IPS DF 6.9 (cell line): ENCODE measurements at regions not wholly inside any gene's neighbourhood (a gene's known extent, or its start where the extent isn't known, plus 50 kb on each side); places are given as distances from the start of the nearest gene placed in this dataset.

Experiments
- DNase-seq: peaks from one replicate; pipeline ENCODE4 v3.0.0-alpha.2; 2013; ENCODE audit warnings: low read depth, low spot score
- H3K27ac ChIP-seq: one replicate; pipeline ENCODE4 v1.5.1; 2013; ENCODE audit warnings: low read length, control low read depth
- H3K27me3 ChIP-seq: 2 replicates; pipeline ENCODE4 v1.6.1; 2013; ENCODE audit warnings: mild to moderate bottlenecking, low read length; ENCODE audit not compliant: control insufficient read depth, insufficient read depth
- H3K36me3 ChIP-seq: 2 replicates; pipeline ENCODE4 v1.6.1; 2013; ENCODE audit warnings: low read length; ENCODE audit not compliant: control insufficient read depth, insufficient read depth
- H3K4me1 ChIP-seq: 2 replicates; pipeline ENCODE4 v1.6.1; 2013; ENCODE audit warnings: low read length; ENCODE audit not compliant: control insufficient read depth, insufficient read depth
- H3K4me3 ChIP-seq: 2 replicates; pipeline ENCODE4 v1.5.1; 2013; ENCODE audit warnings: mild to moderate bottlenecking, low read length
- H3K9me3 ChIP-seq: 2 replicates; pipeline ENCODE4 v1.6.1; 2013; ENCODE audit warnings: low read length, inconsistent platforms; ENCODE audit not compliant: control insufficient read depth, insufficient read depth
- WGBS: extraction: QIAGEN DNeasy Blood & Tissue Kit; methylation state at CpG from one replicate; pipeline ENCODE4 v1.1.7; 2013; ENCODE audit warnings: mixed read lengths, missing lambda C conversion rate; ENCODE audit not compliant: insufficient read length, insufficient coverage; 5-methylcytosine and 5-hydroxymethylcytosine counted together

DNA sequence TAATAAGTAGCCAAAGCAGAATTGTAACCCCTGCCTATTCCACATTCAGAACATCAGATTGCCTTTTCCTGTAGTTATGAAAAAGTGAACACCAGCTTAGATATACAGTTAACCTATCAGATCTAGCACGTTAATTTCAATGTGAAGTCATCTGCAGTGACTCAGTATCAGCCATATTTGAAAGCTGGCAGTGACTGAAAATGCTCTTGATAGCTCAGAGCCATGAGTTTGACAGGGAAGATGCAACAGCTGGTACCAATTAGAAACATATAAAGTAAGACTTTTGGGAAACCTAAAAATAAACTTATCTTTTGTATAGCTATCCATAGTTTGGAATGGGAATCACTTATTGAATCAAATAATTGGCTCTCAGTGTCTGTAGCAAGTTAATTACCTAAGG, 284.1 kb upstream of the NPSR1 start:
- H3K36me3 ChIP-seq = no peaks in the 10 kb centered on the region
- no peak overlapping the region for H3K27ac ChIP-seq
- H3K4me1 ChIP-seq = no peaks in the 10 kb centered on the region
- no CpG with 5 or more reads among the region's 1 CpG for WGBS
- H3K27me3 ChIP-seq = no peaks in the 10 kb centered on the region
- no peak overlapping the region for H3K4me3 ChIP-seq
- no peak for DNase-seq
- H3K9me3 ChIP-seq = no peaks in the 10 kb centered on the region

GRCh38 chr7:34382166-34382893, 275.7 kb upstream of the NPSR1 start:
- Histone ChIP-seq H3K27ac (no peak overlapping the region), H3K9me3 (no peaks in the 10 kb centered on the region; the same call in 1 of the 2 replicates), H3K36me3 (no peaks in the 10 kb centered on the region), H3K4me1 (no peaks in the 10 kb centered on the region), H3K27me3 (no peaks in the 10 kb centered on the region), H3K4me3 (no peak overlapping the region)
- DNase-seq = no peak
- no CpG with 5 or more reads among the region's 4 CpGs for WGBS

DNA sequence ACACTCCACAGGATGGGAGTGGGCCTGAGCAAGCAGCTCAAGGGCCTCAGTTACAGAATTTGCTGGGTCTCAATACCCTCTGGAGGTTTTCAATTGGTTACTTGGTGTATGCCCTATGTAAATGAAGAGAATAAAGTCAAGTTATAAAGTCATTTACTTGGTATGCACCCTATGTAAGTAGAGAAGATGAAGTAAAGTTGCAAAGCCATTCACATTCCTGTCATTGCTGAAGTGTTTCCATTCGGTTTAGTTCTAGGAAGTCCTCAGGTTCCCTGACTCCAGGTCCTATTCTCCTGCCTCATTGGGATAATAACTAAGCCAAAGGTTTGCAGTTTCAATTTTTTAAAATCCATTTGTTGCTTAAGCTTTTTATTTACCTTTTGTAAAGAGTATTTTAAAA, 272.6 kb upstream of the NPSR1 start:
- H3K9me3 ChIP-seq = no peaks in the 10 kb centered on the region; the same call in 1 of the 2 replicates
- H3K4me1 ChIP-seq = no peaks in the 10 kb centered on the region
- H3K27me3 ChIP-seq = no peaks in the 10 kb centered on the region
- H3K4me3 ChIP-seq = no peak overlapping the region
- no peak overlapping the region for H3K27ac ChIP-seq
- H3K36me3 ChIP-seq = no peaks in the 10 kb centered on the region
- WGBS = no CpG with 5 or more reads among the region's 1 CpG
- DNase-seq = no peak

- Histone ChIP-seq H3K27me3 (no peaks in the 10 kb centered on the region), H3K4me3 (no peak overlapping the region), H3K36me3 (no peaks in the 10 kb centered on the region), H3K9me3 (no peaks in the 10 kb centered on the region), H3K27ac (no peak overlapping the region), H3K4me1 (no peaks in the 10 kb centered on the region; the same call in none of the 2 replicates)
- WGBS = no CpG with 5 or more reads among the region's 7 CpGs
- no peak for DNase-seq
Observed at GRCh38 chr7:34389332-34390078, 268.5 kb upstream of the NPSR1 start.

DNA sequence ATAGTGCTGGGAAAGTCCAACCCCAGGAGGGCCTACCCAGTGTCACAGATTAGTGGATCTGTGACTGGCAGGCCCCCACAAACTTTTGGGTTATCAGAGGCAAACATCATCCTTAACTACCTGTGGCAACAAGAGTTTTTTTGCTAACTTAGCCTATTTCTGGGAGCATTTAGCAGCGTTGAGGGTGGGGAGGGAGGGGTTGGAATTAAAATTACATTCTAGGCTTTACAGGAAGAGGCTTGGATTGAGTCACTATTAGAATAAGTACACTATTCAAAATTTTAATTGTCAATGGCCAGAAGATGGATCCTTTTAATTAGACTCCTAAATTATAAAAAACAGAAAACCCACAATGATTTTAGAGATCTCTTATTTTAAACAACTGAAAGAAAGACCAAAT, 267.9 kb upstream of the NPSR1 start:
- no peaks in the 10 kb centered on the region for H3K27me3 ChIP-seq

GRCh38 chr7:34392972-34393371, 265.0 kb upstream of the NPSR1 start:
- DNase-seq = no peak
- Histone ChIP-seq H3K27me3 (no peaks in the 10 kb centered on the region), H3K4me3 (no peak overlapping the region), H3K4me1 (no peaks in the 10 kb centered on the region; the same call in none of the 2 replicates), H3K36me3 (no peaks in the 10 kb centered on the region), H3K27ac (no peak overlapping the region), H3K9me3 (no peaks in the 10 kb centered on the region)

More for the DNA sequence above, 267.9 kb upstream of the NPSR1 start:
- H3K27ac ChIP-seq = no peak overlapping the region
- no peak for DNase-seq
- no peaks in the 10 kb centered on the region for H3K36me3 ChIP-seq
- no peaks in the 10 kb centered on the region; the same call in none of the 2 replicates for H3K4me1 ChIP-seq
- WGBS = no CpG with 5 or more reads among the region's 1 CpG
- no peaks in the 10 kb centered on the region for H3K9me3 ChIP-seq
- no peak overlapping the region for H3K4me3 ChIP-seq

DNA sequence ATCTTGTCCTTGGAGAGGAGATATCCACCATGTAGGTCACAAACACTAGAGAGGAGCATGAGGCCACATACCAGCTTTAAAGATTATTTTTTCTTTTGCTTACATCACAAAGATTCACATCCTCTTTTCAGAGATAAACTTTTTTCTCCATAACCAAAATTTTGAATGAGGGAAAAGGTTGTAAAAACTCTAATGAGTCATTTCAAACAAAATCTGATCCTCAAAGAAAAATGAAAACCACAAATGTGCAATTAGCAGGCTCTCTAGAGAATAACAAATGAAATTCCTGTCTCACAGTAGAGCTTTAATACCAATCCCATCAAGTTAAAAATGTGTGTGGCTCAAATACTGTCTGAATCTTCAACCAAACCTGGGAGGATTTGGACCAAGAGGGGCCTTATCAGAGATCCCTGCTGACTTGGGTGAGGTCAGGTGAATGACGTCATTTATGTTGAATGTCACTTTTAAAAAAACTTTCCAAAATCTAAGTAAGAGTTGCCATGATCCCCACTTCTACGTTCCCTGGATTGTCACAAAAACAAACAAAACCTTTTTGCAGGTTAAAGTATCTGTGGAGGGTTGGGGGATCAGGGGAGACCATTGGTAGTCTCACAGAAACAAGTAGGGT, 261.5 kb upstream of the NPSR1 start:
- Histone ChIP-seq H3K4me1 (no peaks in the 10 kb centered on the region; the same call in none of the 2 replicates), H3K27ac (no peak overlapping the region), H3K27me3 (no peaks in the 10 kb centered on the region), H3K9me3 (no peaks in the 10 kb centered on the region), H3K4me3 (no peak overlapping the region), H3K36me3 (no peaks in the 10 kb centered on the region)
- no peak for DNase-seq
- WGBS = no CpG with 5 or more reads among the region's 2 CpGs

GRCh38 chr7:34401776-34402175, 256.2 kb upstream of the NPSR1 start:
- Histone ChIP-seq H3K27me3 (no peaks in the 10 kb centered on the region; the same call in 1 of the 2 replicates), H3K4me3 (no peak overlapping the region), H3K9me3 (no peaks in the 10 kb centered on the region), H3K36me3 (no peaks in the 10 kb centered on the region), H3K4me1 (no peaks in the 10 kb centered on the region; the same call in 1 of the 2 replicates), H3K27ac (no peak overlapping the region)
- no peak for DNase-seq
- WGBS = no CpG with 5 or more reads among the region's 2 CpGs

GRCh38 chr7:34406848-34407530, 251.0 kb upstream of the NPSR1 start:
- Histone ChIP-seq H3K27me3 (no peaks in the 10 kb centered on the region; the same call in 1 of the 2 replicates), H3K9me3 (no peaks in the 10 kb centered on the region), H3K27ac (no peak overlapping the region), H3K36me3 (no peaks in the 10 kb centered on the region), H3K4me3 (no peak overlapping the region), H3K4me1 (no peaks in the 10 kb centered on the region; the same call in 1 of the 2 replicates)
- no peak for DNase-seq
- no CpG with 5 or more reads among the region's 5 CpGs for WGBS

- no peaks in the 10 kb centered on the region for H3K9me3 ChIP-seq
- no peaks in the 10 kb centered on the region; the same call in 1 of the 2 replicates for H3K27me3 ChIP-seq
- H3K27ac ChIP-seq = no peak overlapping the region
- no peak for DNase-seq
- H3K4me1 ChIP-seq = no peaks in the 10 kb centered on the region; the same call in 1 of the 2 replicates
- H3K4me3 ChIP-seq = no peak overlapping the region
- WGBS = no CpG with 5 or more reads among the region's 2 CpGs
- no peaks in the 10 kb centered on the region for H3K36me3 ChIP-seq
Observed at GRCh38 chr7:34407586-34407985, 250.4 kb upstream of the NPSR1 start.
